Parathyroid adenoma (tissue), 2 donors: ENCODE measurements at regions not wholly inside any gene's neighbourhood (a gene's known extent, or its start where the extent isn't known, plus 50 kb on each side); places are given as distances from the start of the nearest gene placed in this dataset.
"Not testable (repeated sequence)": the region's sequence is repeated elsewhere in the genome, so short reads cannot be mapped to it uniquely, and the experiment has no call there.

ENCODE experiments used
- H2AFZ ChIP-seq: fragments of 300-600 bp; sonication (generic); one replicate; pipeline ENCODE4 v1.7.0; 2017; ENCODE audit warnings: antibody characterized with exemption, mild to moderate bottlenecking
- H3K27ac ChIP-seq: fragments of 300-600 bp; sonication (generic); one replicate; pipeline ENCODE4 v1.7.0; 2017
- H3K27me3 ChIP-seq: fragments of 300-600 bp; sonication (generic); one replicate; pipeline ENCODE4 v1.7.0; 2017; ENCODE audit warnings: low read length; ENCODE audit not compliant: control insufficient read depth, insufficient read depth
- H3K36me3 ChIP-seq: fragments of 300-600 bp; sonication (generic); one replicate; pipeline ENCODE4 v1.7.0; 2017; ENCODE audit warnings: low read length; ENCODE audit not compliant: control insufficient read depth, insufficient read depth
- H3K4me1 ChIP-seq: fragments of 300-600 bp; sonication (generic); one replicate; pipeline ENCODE4 v1.7.0; 2017; ENCODE audit warnings: control low read depth
- H3K4me2 ChIP-seq: fragments of 300-600 bp; sonication (generic); one replicate; pipeline ENCODE4 v1.7.0; 2017; ENCODE audit warnings: low read length
- H3K4me3 ChIP-seq: fragments of 300-600 bp; sonication (generic); one replicate; pipeline ENCODE4 v1.7.0; 2017; ENCODE audit warnings: low read depth, low read length
- H3K79me2 ChIP-seq: fragments of 300-600 bp; sonication (generic); one replicate; pipeline ENCODE4 v1.7.0; 2017; ENCODE audit warnings: control low read depth
- H3K9ac ChIP-seq: fragments of 300-600 bp; sonication (generic); one replicate; pipeline ENCODE4 v1.7.0; 2017; ENCODE audit warnings: mild to moderate bottlenecking
- H3K9me3 ChIP-seq: fragments of 300-600 bp; sonication (generic); one replicate; pipeline ENCODE4 v1.7.0; 2017; ENCODE audit warnings: low read length; ENCODE audit not compliant: control insufficient read depth
- CTCF ChIP-seq: fragments of 300-600 bp; sonication (generic); IDR thresholded peaks from one replicate; pipeline ENCODE4 v1.7.0; 2017; ENCODE audit warnings: antibody characterized with exemption, mild to moderate bottlenecking
- donor health status: primary hyperparathyroidism.

GRCh38 chr10:9172276-9172675, 1117.8 kb downstream of the GATA3 start:
- Histone ChIP-seq H2AFZ (no peak overlapping the region), H3K79me2 (no peaks in the 10 kb centered on the region), H3K27me3 (no peaks in the 10 kb centered on the region), H3K36me3 (no peaks in the 10 kb centered on the region), H3K27ac (no peak overlapping the region), H3K9me3 (no peaks in the 10 kb centered on the region), H3K4me3 (no peak overlapping the region), H3K9ac (no peak overlapping the region), H3K4me1 (peaks cover 10% of the 10 kb centered on the region), H3K4me2 (no peak overlapping the region)
- no peak for TF ChIP-seq CTCF

- H3K79me2 ChIP-seq, result no peaks in the 10 kb centered on the region
- no peak for TF ChIP-seq CTCF
- H3K4me3 ChIP-seq, result no peak overlapping the region
- H3K4me1 ChIP-seq, result peaks cover 14% of the 10 kb centered on the region
- H3K36me3 ChIP-seq, result no peaks in the 10 kb centered on the region
- no peak overlapping the region for H2AFZ ChIP-seq
- no peaks in the 10 kb centered on the region for H3K9me3 ChIP-seq
- H3K27ac ChIP-seq, result no peak overlapping the region
- no peak overlapping the region for H3K4me2 ChIP-seq
- H3K27me3 ChIP-seq, result no peaks in the 10 kb centered on the region
- no peak overlapping the region for H3K9ac ChIP-seq
Measured at GRCh38 chr10:9175200-9175599, 1120.7 kb downstream of the GATA3 start.

GRCh38 chr10:9183197-9183880, 1128.9 kb downstream of the GATA3 start:
- not testable (repeated sequence) for H2AFZ ChIP-seq, H3K9me3 ChIP-seq, H3K9ac ChIP-seq, H3K27me3 ChIP-seq, H3K79me2 ChIP-seq, H3K27ac ChIP-seq, H3K4me3 ChIP-seq, H3K4me2 ChIP-seq, H3K36me3 ChIP-seq, H3K4me1 ChIP-seq

GRCh38 chr10:9188022-9188810, 1133.7 kb downstream of the GATA3 start:
- Histone ChIP-seq H3K4me1 (no peaks in the 10 kb centered on the region), H3K36me3 (no peaks in the 10 kb centered on the region), H3K9me3 (no peaks in the 10 kb centered on the region), H3K79me2 (no peaks in the 10 kb centered on the region), H3K4me2 (no peak overlapping the region), H2AFZ (no peak overlapping the region), H3K4me3 (no peak overlapping the region), H3K27ac (no peak overlapping the region), H3K9ac (no peak overlapping the region), H3K27me3 (no peaks in the 10 kb centered on the region)
- TF ChIP-seq CTCF, result no peak

GRCh38 chr10:9189448-9189847, 1135.0 kb downstream of the GATA3 start:
- no peak overlapping the region for H3K4me3 ChIP-seq
- H3K79me2 ChIP-seq, result no peaks in the 10 kb centered on the region
- no peak overlapping the region for H2AFZ ChIP-seq
- no peak for TF ChIP-seq CTCF
- no peak overlapping the region for H3K9ac ChIP-seq
- H3K4me2 ChIP-seq, result no peak overlapping the region
- no peaks in the 10 kb centered on the region for H3K9me3 ChIP-seq
- H3K27ac ChIP-seq, result no peak overlapping the region
- no peaks in the 10 kb centered on the region for H3K27me3 ChIP-seq
- H3K4me1 ChIP-seq, result no peaks in the 10 kb centered on the region
- H3K36me3 ChIP-seq, result no peaks in the 10 kb centered on the region
